DND-41 (cell line): ENCODE measurements at regions not wholly inside any gene's neighbourhood (a gene's known extent, or its start where the extent isn't known, plus 50 kb on each side); places are given as distances from the start of the nearest gene placed in this dataset.

Source experiments
- EZH2 ChIP-seq: IDR thresholded peaks from 3 replicates; pipeline ENCODE4 v1.6.1; 2012; ENCODE audit warnings: borderline replicate concordance, low read depth, mild to moderate bottlenecking, moderate library complexity, low read length, inconsistent platforms; ENCODE audit not compliant: severe bottlenecking
- TF ChIP-seq, protein P1 (sequence below): IDR thresholded peaks from 2 replicates; pipeline ENCODE4 v1.5.1; 2012; ENCODE audit warnings: borderline replicate concordance, low read length, moderate library complexity, mild to moderate bottlenecking; ENCODE audit not compliant: poor library complexity, severe bottlenecking; ENCODE audit errors: extremely low read depth

DNA sequence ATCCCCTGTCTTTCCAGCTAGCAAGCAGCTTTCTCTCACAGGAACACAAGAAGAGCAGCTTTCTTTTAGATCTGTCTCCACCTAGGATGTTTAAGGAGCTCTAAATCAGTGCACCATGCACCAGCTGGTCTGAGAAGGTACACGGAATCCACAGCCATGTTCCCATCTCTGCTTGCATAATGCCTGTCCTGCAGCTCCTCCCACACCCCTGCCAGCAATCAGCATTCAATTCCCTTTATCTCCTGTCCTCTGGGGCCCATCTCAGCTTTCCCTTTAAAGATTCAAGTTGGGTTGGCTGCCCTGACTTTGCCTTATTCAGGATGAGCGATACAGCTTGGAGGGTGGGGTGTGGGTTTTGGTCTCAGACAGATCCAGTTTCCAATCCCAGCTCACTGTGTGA, 826.3 kb downstream of the BCL11B start:
- TF ChIP-seq, protein P1, sequence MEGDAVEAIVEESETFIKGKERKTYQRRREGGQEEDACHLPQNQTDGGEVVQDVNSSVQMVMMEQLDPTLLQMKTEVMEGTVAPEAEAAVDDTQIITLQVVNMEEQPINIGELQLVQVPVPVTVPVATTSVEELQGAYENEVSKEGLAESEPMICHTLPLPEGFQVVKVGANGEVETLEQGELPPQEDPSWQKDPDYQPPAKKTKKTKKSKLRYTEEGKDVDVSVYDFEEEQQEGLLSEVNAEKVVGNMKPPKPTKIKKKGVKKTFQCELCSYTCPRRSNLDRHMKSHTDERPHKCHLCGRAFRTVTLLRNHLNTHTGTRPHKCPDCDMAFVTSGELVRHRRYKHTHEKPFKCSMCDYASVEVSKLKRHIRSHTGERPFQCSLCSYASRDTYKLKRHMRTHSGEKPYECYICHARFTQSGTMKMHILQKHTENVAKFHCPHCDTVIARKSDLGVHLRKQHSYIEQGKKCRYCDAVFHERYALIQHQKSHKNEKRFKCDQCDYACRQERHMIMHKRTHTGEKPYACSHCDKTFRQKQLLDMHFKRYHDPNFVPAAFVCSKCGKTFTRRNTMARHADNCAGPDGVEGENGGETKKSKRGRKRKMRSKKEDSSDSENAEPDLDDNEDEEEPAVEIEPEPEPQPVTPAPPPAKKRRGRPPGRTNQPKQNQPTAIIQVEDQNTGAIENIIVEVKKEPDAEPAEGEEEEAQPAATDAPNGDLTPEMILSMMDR = no peak
- TF ChIP-seq EZH2 = no peak
